Choroid plexus epithelial cell (primary cell): ENCODE measurements at regions not wholly inside any gene's neighbourhood (a gene's known extent, or its start where the extent isn't known, plus 50 kb on each side); places are given as distances from the start of the nearest gene placed in this dataset.
A peak's percentile ranks its signal among the peaks of the same experiment; 100 is the strongest.
"Not testable (repeated sequence)": the region's sequence is repeated elsewhere in the genome, so short reads cannot be mapped to it uniquely, and the experiment has no call there.

Experiments used
- DNase-seq: peaks from one replicate; pipeline ENCODE4 v3.0.0-alpha.2; 2010; ENCODE audit warnings: low read depth
- H3K4me3 ChIP-seq: 2 replicates; pipeline ENCODE4 v1.5.1; 2011; ENCODE audit warnings: low read depth, mild to moderate bottlenecking, control low read depth, low read length, moderate library complexity
- TF ChIP-seq, protein P1 (sequence below): conservative IDR thresholded peaks from 2 replicates; pipeline ENCODE4 v1.5.1; 2011; ENCODE audit warnings: low read depth, mild to moderate bottlenecking, control low read depth, inconsistent platforms, low read length, moderate library complexity

- no peak overlapping the region for H3K4me3 ChIP-seq
- DNase-seq, result peak; percentile 94
- TF ChIP-seq, protein P1, sequence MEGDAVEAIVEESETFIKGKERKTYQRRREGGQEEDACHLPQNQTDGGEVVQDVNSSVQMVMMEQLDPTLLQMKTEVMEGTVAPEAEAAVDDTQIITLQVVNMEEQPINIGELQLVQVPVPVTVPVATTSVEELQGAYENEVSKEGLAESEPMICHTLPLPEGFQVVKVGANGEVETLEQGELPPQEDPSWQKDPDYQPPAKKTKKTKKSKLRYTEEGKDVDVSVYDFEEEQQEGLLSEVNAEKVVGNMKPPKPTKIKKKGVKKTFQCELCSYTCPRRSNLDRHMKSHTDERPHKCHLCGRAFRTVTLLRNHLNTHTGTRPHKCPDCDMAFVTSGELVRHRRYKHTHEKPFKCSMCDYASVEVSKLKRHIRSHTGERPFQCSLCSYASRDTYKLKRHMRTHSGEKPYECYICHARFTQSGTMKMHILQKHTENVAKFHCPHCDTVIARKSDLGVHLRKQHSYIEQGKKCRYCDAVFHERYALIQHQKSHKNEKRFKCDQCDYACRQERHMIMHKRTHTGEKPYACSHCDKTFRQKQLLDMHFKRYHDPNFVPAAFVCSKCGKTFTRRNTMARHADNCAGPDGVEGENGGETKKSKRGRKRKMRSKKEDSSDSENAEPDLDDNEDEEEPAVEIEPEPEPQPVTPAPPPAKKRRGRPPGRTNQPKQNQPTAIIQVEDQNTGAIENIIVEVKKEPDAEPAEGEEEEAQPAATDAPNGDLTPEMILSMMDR, result peak; percentile 1
These were observed 98.6 kb downstream of the ZIC1 start for GRCh38 chr3:147507638-147508286.

- DNase-seq, result peak; percentile 66
- TF ChIP-seq, protein P1, result no peak
These were observed 100.3 kb downstream of the ZIC1 start for GRCh38 chr3:147509448-147509847.

GRCh38 chr3:147513785-147514184 is 104.6 kb downstream of the ZIC1 start:
- TF ChIP-seq, protein P1, result no peak
- DNase-seq, result no peak
- no peak overlapping the region for H3K4me3 ChIP-seq

More at GRCh38 chr3:147509448-147509847, 100.3 kb downstream of the ZIC1 start:
- no peak overlapping the region for H3K4me3 ChIP-seq

DNA sequence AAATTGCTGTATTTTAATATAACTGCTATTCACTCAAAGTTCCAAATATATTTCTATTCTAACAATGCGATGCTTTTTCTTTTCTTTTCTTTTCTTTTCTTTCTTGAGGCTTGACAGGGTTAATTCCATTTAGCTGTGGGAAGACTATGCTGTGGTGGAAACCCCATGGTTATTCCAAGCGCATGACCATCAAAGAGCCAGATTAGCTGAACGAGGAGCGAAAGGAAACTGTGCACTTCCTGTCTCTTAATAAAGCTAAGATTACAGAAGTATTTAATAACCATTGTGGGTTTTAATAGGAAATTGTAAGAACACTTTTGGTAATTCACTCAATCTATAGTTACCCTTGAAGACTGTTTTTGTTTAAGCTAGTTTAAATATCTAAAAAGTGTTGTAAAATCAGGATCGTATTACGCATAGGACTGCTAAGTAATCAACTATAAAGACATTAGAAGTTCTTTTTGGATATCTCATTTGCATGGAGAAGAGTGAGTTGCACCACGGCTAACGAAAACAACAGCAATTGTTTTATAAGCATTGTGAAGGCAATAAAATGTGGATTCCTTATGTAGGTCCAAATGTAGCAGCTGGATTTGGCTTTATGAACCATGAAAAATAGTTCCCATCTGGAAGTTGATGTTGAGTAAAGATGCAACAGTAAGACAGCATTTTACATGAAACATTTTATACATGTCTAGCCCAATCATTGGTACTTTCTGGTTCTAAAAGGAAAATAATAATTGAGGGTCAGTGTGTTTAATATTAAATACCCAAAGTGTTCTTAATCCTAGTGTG is 105.4 kb downstream of the ZIC1 start:
- TF ChIP-seq, protein P1, result no peak
- H3K4me3 ChIP-seq, result no peak overlapping the region
- peak; percentile 21 for DNase-seq

- peak; percentile 66 for DNase-seq
- no peak overlapping the region for H3K4me3 ChIP-seq
- TF ChIP-seq, protein P1, result no peak
These were observed 109.3 kb downstream of the ZIC1 start for GRCh38 chr3:147518465-147518864.

DNA sequence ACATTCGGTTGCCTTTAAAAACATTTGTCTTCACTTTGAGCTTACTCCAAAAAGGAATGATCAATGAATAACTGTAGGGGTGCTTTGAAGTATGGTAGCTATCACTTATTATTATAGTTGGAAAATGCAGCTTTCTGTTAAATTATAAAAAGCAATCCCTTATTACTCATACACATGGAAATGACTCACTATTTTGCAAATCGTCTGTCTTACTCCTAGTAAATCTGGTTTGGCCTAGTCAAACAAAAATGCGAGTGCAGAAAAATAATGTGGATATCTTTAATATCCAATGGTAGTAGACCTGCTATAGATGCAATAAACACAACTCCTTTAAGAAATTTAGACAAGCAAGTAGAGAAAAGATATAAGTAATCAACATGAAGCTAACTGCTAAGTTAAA is 112.5 kb downstream of the ZIC1 start:
- peak; percentile 75 for DNase-seq
- H3K4me3 ChIP-seq, result no peak overlapping the region
- TF ChIP-seq, protein P1, result no peak

- not testable (repeated sequence) for H3K4me3 ChIP-seq, DNase-seq
These were observed 113.6 kb downstream of the ZIC1 start for GRCh38 chr3:147522780-147523179.
